NCI-H2171 treated with DMSO at 0.1 percent for 48 hours (cell line): ENCODE measurements at regions not wholly inside any gene's neighbourhood (a gene's known extent, or its start where the extent isn't known, plus 50 kb on each side); places are given as distances from the start of the nearest gene placed in this dataset.
"Not testable (repeated sequence)": the region's sequence is repeated elsewhere in the genome, so short reads cannot be mapped to it uniquely, and the experiment has no call there.

Experiments
- DNase-seq: peaks from one replicate; lab custom pipeline; 2025; lab: John Stamatoyannopoulos, UW

DNA sequence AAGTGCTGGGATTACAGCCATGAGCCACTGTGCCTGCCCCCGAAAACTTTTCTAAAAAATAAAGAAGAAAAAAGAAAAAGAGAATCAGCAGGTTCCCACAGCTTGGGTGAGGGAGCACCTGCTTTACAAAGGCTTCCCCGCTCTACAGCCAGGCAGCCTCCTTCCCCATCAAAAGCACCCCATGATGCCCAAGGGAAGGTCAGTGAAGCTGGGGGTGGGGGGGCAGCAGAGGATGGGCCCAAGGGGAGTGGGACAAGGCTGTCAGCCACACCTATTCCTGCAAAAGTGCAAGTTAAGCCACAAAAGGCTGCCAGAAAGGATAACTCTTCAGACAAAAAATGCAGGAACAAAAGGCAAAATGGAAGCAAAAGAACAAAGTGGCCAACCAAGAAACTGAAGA lies 72.5 kb downstream of the FAM50B start:
- DNase-seq, result no peak

- DNase-seq, result not testable (repeated sequence)
Observed at GRCh38 chr6:3922619-3923018, 73.4 kb downstream of the FAM50B start.

DNA sequence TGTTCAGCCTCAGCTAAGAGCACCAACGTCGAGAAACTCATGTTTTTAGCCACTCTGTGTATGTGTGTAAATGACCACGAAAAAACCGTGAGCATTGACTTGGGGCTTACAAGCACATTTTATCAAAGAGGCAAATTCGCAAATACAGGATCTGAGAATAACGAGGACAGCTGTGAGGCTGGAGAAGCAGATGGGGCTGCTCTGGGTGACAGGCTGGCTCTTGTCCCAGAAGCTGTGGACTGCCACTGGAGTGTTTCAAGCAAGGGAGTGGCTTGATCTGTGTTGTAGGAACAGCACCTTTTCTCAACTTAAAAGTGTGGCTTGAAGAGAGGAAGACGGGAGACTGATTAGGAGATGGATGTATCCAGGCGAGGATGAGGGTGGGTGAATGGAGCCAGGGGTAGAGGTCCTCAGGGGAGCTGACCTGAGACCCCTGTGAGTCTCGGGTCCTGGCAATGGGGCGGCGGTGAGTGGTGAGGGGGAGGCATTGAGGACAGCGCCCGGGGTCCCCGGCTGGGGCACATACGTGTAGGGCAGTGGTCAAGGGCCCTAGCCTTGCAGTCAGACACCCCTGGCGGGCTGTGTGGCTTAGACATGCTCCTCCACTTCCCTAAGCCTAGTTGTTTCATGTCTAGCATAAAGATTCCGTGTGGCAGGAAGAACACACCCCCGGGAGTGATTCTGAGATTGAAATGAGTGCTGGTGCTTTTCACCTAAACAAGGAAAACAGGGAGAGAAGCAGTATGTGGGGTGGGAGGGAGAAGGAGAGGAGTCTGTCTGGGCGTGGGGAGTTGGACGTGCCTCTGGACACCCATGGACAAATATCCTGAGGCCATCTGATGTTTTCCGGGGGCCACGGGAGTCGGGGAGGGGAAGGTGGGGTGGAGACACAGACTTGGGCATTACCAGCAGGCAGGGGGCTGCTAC lies 76.3 kb downstream of the FAM50B start:
- peak; percentile 87 for DNase-seq

- peak; percentile 29 for DNase-seq
Observed at GRCh38 chr6:3926150-3926482, 76.9 kb downstream of the FAM50B start.

GRCh38 chr6:3928111-3928510 lies 78.9 kb downstream of the FAM50B start:
- DNase-seq, result peak; percentile 64

GRCh38 chr6:3929281-3929798 lies 80.2 kb downstream of the FAM50B start:
- no peak for DNase-seq

DNA sequence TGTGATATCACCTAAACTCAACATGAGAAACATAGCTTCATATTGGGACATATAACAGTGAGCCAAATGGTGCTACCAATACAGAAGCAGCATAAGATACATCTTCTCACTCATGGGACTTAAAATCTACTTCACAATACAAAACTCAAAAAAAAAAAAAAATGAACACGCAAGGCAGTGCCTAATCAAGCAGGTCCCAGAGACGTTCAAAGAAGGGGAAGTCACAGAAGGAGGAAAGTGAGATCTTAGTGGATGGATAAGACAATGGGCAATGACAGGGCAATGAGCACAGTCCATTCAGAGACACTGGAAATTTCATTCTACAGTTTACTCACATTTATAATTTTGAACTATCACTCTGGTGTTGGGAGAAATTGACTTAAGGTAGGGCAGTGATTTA lies 88.3 kb downstream of the FAM50B start:
- no peak for DNase-seq

DNA sequence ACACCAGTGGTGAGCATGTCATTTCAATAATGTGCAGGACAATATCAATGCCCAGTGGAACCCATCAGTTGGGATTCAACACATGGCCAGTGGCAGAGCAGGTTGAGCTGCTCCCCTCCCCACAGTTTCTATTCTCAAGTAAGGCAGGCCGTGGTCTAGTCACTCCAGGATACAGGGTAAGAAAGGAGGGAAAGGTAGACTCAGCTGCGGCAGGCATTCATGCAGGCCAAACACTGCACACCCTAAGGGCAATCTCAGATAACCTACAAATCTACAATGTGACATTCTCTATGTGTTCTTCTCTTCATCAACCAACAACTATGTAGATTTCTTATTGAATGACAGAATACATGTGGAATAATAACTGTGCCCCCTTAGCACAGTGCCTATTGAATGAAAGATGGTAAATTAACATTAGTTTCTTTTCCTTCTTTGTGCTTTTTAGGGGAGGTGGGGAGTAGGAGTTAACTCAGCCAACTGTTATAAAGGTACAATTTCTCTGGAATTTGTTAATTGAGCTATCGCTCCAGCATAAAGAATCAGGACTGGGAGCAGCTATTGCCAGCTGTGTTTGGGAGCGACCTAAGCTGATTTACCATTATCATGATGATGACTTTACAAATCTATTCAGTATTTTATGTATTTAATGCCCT lies 89.7 kb downstream of the FAM50B start:
- DNase-seq, result no peak

GRCh38 chr6:3939368-3939958 lies 90.3 kb downstream of the FAM50B start:
- no peak for DNase-seq

- DNase-seq, result no peak
Observed at GRCh38 chr6:3939964-3940363, 90.8 kb downstream of the FAM50B start.

DNA sequence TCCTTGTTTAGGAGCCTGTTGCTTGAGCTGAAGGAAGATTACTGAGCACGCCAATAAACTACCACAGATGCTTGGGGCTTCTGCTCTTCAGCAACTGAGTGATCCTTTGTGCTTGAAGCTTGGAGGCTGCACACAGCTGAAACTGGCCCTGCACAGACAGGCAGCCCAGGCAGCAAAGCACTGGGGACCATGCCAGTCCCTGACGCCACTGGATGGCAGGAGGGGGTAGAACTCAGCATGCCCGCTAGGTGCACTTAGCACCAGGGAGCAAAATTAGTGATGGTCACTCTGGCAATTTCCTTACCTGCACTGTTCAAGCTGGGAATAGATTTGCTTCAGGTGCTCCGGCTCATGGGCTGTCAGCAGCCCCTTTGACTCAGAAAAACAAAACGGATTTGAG lies 91.5 kb downstream of the FAM50B start:
- DNase-seq, result no peak

DNA sequence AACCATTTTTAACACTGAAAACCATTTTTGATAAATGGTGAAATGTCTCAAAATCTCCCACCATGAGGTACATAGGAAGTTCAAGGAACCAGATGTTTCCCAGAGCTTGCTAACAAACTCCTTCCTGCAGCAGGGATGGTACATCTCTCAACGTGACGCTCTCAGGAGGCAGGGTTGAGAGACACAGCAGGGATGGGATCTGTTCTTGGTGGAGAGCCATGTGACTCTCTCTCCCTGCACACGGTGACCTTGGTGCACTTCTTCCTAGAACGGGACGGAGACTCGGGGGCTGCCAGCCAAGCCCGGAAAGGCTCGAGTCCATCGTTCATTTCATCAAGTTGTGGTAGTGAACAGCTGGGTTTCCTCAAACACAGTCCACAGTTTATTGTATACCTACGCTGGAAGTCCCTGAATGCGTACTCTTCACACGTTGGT lies 94.2 kb downstream of the FAM50B start:
- DNase-seq, result no peak

- DNase-seq, result no peak
Observed at GRCh38 chr6:3944246-3944645, 95.1 kb downstream of the FAM50B start.

DNA sequence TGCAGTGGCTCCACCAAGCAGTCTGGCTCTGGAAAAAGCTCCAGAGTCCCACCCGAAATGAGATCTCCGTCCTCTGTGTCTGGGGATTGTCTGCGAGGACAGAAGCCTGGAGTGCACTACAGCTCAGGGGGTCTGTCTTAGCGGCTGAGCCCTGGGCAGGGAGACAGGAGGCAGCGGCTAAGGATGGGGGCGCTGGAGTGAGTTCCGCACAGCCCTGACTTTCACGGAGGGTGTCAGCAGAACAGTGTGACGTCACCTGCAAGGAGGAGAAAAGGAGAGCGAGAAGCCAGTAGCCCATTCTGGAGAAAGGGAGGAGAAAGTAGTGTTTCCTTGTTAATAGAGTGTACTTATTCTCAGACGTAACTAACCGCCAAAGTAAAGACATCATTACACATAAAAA lies 97.6 kb downstream of the FAM50B start:
- DNase-seq, result no peak

DNA sequence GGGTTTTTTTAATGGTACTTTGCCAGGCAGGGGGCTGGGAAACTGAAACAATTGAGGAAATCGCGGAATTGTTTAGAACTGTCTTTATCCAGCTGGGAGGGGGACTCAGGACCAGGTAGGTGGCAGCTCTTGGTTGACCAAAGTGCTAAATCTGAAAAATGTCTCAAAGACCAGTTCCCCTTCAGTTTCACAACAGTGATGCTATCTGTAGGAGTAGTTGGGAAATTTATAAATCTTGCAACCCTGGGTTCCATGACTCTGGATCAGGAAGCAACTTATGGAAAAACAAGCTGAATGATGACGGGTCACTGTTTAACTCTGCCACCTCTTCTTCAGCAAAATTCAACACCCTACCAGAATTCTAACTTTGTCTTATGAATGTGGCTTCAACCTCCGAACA lies 99.7 kb downstream of the FAM50B start:
- no peak for DNase-seq

- DNase-seq, result no peak
Observed at GRCh38 chr6:3949521-3949920, 100.3 kb downstream of the FAM50B start.

- DNase-seq, result no peak
Observed at GRCh38 chr6:3956054-3956453, 106.9 kb downstream of the FAM50B start.

DNA sequence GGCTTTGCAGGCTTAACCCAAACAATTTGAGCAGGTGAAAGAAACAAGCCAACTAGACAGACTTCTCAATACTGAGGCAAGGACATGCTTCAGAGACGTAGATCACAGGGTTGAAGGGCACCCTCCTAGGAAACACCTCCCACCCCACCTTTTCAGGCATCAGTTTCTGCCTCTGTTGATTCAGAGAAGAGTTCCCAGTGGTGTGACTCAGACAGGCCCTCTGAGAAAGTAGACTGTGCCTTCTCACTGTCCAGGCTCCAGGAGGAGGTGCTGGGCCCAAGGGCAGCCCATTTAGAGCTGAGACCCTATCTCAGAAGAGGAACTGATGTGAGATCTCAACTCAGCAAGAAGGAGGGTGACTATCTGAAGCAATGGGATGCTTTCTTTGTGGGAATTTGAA lies 108.1 kb downstream of the FAM50B start:
- DNase-seq, result no peak

- DNase-seq, result no peak
Observed at GRCh38 chr6:3958255-3958654, 109.1 kb downstream of the FAM50B start.

DNA sequence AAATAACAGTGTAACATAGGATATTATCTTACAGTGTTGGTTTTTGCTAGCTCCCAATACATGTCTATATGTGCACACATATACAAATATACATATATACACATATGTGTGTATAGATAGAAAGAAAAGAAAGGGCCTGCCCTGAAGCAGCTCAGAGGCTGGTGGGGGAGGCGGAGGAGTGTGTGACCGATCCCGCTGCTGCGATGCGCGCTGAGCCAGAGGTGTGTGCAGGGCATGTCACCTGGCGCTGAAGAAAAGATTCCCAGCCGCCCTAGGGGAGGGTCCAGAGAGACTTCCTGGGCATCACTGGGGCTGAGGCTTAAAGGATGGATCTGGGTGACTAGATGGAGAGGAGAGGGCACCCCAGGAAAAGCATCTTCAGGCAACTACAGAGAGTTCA lies 110.2 kb downstream of the FAM50B start:
- no peak for DNase-seq

GRCh38 chr6:3960754-3961361 lies 111.7 kb downstream of the FAM50B start:
- no peak for DNase-seq

- DNase-seq, result no peak
Observed at GRCh38 chr6:3961581-3962215, 112.5 kb downstream of the FAM50B start.
